GM10266 (cell line): ENCODE measurements at regions not wholly inside any gene's neighbourhood (a gene's known extent, or its start where the extent isn't known, plus 50 kb on each side); places are given as distances from the start of the nearest gene placed in this dataset.

Source experiments
- DNase-seq: peaks from one replicate; pipeline ENCODE4 v3.0.0; 2012; ENCODE audit errors: extremely low spot score
- CTCF ChIP-seq: IDR thresholded peaks from 2 replicates; pipeline ENCODE4 v1.5.1; 2012; ENCODE audit warnings: mild to moderate bottlenecking, low read depth; ENCODE audit not compliant: control insufficient read depth, insufficient read depth; ENCODE audit errors: missing control alignments

DNA sequence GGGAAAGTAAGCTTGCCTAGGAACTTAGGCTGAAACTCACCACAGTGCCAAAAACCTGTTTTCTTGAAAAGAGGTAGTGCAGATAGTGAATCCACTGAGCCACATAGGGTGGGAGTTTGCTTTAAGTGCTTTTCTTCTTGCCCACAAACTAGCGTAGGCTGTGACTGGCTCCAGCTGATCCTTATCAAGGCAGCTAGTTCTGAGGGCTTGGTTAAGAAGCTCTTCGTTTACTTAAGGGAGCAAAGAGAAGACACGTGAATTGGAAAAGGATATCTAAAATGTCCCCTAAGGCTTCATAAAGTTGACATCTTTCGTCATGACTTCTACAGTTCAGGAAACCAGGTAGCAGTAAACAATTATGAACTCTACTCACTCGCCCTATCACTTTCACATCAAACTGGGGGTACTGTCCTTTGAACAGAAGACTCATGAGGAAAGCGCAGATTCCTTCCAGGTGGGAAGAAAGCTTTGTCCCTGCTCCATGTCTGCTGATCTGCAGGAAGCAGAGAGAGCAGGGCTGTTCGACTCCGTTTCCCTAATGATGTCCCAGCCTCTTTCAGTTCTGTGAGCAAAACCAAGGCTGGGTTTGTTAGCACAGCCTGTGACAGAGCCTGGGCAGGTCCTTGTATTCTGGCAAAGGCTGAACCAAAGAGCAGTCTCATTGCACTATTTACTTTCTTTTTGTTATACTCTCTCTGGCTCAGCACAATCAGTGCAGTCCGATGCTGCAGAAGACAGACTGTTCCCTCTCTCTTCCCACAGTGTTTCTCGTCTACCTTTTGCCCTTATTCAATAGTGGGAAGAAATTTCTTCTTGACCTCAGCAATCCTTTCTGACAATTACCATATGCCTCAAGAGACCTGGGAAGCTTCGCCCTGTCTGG is 93.5 kb upstream of the ETV6 start:
- no peak for DNase-seq
- TF ChIP-seq CTCF: no peak

DNA sequence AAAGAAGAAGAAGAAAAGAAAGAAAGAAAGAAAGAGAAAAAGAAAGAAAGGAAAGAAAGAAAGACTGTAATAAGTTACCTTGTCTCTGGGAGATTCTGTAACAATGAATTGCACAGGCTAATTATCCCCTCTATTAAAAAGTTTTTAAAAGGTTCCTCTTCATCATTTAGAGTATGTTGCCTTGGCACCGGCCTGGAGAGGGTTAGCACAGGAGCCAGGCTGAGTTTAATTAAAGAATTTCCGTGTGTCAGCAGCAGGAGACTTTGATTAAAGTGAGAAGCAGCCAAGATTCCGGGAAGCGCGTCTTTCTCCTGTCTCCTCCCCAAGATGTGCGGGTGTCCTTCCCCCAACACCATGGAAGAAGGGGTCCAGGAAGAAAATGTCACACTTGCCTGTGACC is 92.8 kb upstream of the ETV6 start:
- no peak for DNase-seq
- TF ChIP-seq CTCF: no peak

DNA sequence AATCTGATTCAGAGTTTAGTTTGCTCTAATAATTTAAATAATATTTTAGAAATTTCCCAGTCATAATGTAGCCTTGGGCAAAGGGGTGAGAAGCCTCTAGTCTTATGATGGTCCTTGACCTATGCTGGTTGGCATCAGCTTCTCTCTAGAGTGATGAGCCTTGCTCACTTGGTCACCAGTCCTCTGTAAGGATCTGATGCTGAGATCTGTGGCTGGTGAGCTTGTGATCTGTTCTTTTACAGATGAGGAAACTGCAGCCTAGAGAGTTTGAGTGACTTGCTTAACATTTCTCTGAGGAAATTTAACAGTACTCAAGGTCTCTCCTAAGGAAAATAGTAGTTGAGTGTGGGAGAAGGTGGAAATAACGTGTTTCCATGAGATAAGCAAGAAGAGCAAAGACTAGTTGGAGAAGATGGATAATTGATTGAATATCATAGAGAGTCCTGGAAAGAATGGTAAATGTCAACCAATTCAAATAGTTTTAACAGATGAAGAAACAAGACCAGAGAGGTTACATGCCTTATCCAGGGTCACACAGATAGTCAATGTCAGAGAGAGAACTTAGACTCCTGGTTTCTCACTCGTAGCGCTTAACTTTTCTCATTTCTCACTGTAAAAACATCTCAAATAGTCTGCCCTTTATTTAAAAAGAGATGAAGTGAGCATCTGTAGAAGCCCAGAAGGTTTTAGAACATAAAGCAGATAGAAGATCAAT is 89.7 kb upstream of the ETV6 start:
- TF ChIP-seq CTCF: no peak
- DNase-seq: no peak

- DNase-seq: no peak
- no peak for TF ChIP-seq CTCF
Measured at GRCh38 chr12:11561411-11561810, 88.1 kb upstream of the ETV6 start.

- DNase-seq: no peak
- TF ChIP-seq CTCF: no peak
Measured at GRCh38 chr12:11563785-11564739, 85.4 kb upstream of the ETV6 start.

GRCh38 chr12:11564984-11565651 is 84.4 kb upstream of the ETV6 start:
- no peak for TF ChIP-seq CTCF
- no peak for DNase-seq
